ENCODE measurements at regions not wholly inside any gene's neighbourhood (a gene's known extent, or its start where the extent isn't known, plus 50 kb on each side); places are given as distances from the start of the nearest gene placed in this dataset.

GRCh38 chrX:17967888-17968287 lies 106.8 kb upstream of the RAI2 start:
- TF ChIP-seq E2F6 (IDR thresholded peaks at IDR 0.05; ENCODE audit: borderline replicate concordance in 1 of 2, extremely low read depth in 1 of 2, insufficient read depth in 1 of 2, insufficient read length in 1 of 2, low read depth in 1 of 2, low read length in 1 of 2, poor library complexity in 1 of 2, severe bottlenecking in 1 of 2) = no peak
- no peak for TF ChIP-seq HCFC1 (IDR thresholded peaks at IDR 0.05; ENCODE audit: low read depth, low read length)
- no peak for TF ChIP-seq VEZF1 (CRISPR knock-in tag; IDR thresholded peaks at IDR 0.05)
- TF ChIP-seq MAZ (CRISPR knock-in tag; conservative IDR thresholded peaks at IDR 0.05 in 1 of 2, IDR thresholded peaks at IDR 0.05 in 1 of 2) = no peak
- TF ChIP-seq MYC (IDR thresholded peaks at IDR 0.05; ENCODE audit: low read depth, low read length) = no peak
- TF ChIP-seq MYC (CRISPR knock-in tag; IDR thresholded peaks at IDR 0.05; ENCODE audit: borderline replicate concordance, low read depth) = no peak
- no peak for TF ChIP-seq RBM14 (IDR thresholded peaks at IDR 0.05; ENCODE audit: borderline replicate concordance, insufficient read depth, low read depth, low read length)
- TF ChIP-seq BRF2 (IDR thresholded peaks at IDR 0.05; ENCODE audit: borderline replicate concordance, insufficient read depth, insufficient read length) = no peak
- TF ChIP-seq NFE2L1 (tag; IDR thresholded peaks at IDR 0.05; ENCODE audit: borderline replicate concordance, low read depth) = no peak
- TF ChIP-seq NFXL1 (CRISPR knock-in tag; IDR thresholded peaks at IDR 0.05) = no peak
- no peak for TF ChIP-seq EZH2 (IDR thresholded peaks at IDR 0.05; ENCODE audit: borderline replicate concordance, low read depth, low read length)
- TF ChIP-seq ZNF184 (CRISPR knock-in tag; IDR thresholded peaks at IDR 0.05) = no peak
- no peak for TF ChIP-seq CTCF (IDR thresholded peaks at IDR 0.05 in 2 of 3, conservative IDR thresholded peaks at IDR 0.05 in 1 of 3; ENCODE audit: insufficient read depth in 2 of 3, low read depth in 1 of 3, low read length in 3 of 3)
- TF ChIP-seq POLR2A (conservative IDR thresholded peaks at IDR 0.05) = no peak

Measured in K562 (cell line).